Effector memory CD4-positive, alpha-beta T cell (primary cell): ENCODE measurements at regions not wholly inside any gene's neighbourhood (a gene's known extent, or its start where the extent isn't known, plus 50 kb on each side); places are given as distances from the start of the nearest gene placed in this dataset.

Experiments
- DNase-seq, 3 donors: peaks; one replicate each; pipeline ENCODE4 v3.0.0-alpha.2; 2020
- H3K27ac ChIP-seq: 2 replicates; pipeline ENCODE4 v1.7.0; 2013; ENCODE audit warnings: mild to moderate bottlenecking, low read length, moderate library complexity; ENCODE audit not compliant: insufficient read depth, poor library complexity, severe bottlenecking
- H3K27me3 ChIP-seq: replicated peaks from 2 replicates; pipeline ENCODE4 v1.7.0; 2013; ENCODE audit warnings: mild to moderate bottlenecking, low read length; ENCODE audit not compliant: insufficient read depth, control insufficient read depth, poor library complexity, severe bottlenecking
- H3K36me3 ChIP-seq: 2 replicates; pipeline ENCODE4 v1.7.0; 2013; ENCODE audit warnings: mild to moderate bottlenecking, low read length, moderate library complexity; ENCODE audit not compliant: control insufficient read depth, insufficient read depth
- H3K4me1 ChIP-seq: 2 replicates; pipeline ENCODE4 v1.7.0; 2013; ENCODE audit warnings: low read length, mild to moderate bottlenecking; ENCODE audit not compliant: control insufficient read depth, insufficient read depth, poor library complexity, severe bottlenecking
- H3K4me3 ChIP-seq: 2 replicates; pipeline ENCODE4 v1.7.0; 2013; ENCODE audit warnings: low read length, low read depth, mild to moderate bottlenecking; ENCODE audit not compliant: insufficient read depth, poor library complexity, severe bottlenecking
- H3K9me3 ChIP-seq: 2 replicates; pipeline ENCODE4 v1.7.0; 2013; ENCODE audit warnings: mild to moderate bottlenecking, low read length, moderate library complexity; ENCODE audit not compliant: control insufficient read depth

- Histone ChIP-seq H3K4me3 (no peak overlapping the region), H3K27me3 (no peaks in the 10 kb centered on the region), H3K9me3 (no peaks in the 10 kb centered on the region), H3K4me1 (no peaks in the 10 kb centered on the region), H3K36me3 (no peaks in the 10 kb centered on the region), H3K27ac (no peak overlapping the region)
- DNase-seq: no peak
Observed at GRCh38 chr15:93362821-93363220, 273.8 kb upstream of the RGMA start.

GRCh38 chr15:93362203-93362602 lies 273.2 kb upstream of the RGMA start:
- Histone ChIP-seq H3K9me3 (no peaks in the 10 kb centered on the region), H3K27me3 (no peaks in the 10 kb centered on the region), H3K36me3 (no peaks in the 10 kb centered on the region), H3K27ac (no peak overlapping the region), H3K4me1 (no peaks in the 10 kb centered on the region), H3K4me3 (no peak overlapping the region)
- DNase-seq: no peak

- H3K4me1 ChIP-seq: no peaks in the 10 kb centered on the region
- H3K4me3 ChIP-seq: no peak overlapping the region
- no peak overlapping the region for H3K27ac ChIP-seq
- no peaks in the 10 kb centered on the region for H3K9me3 ChIP-seq
- H3K36me3 ChIP-seq: no peaks in the 10 kb centered on the region
- no peaks in the 10 kb centered on the region for H3K27me3 ChIP-seq
- DNase-seq: no peak
Observed at GRCh38 chr15:93361703-93362102, 272.7 kb upstream of the RGMA start.

GRCh38 chr15:93360976-93361375 lies 272.0 kb upstream of the RGMA start:
- H3K27ac ChIP-seq: no peak overlapping the region
- H3K4me1 ChIP-seq: no peaks in the 10 kb centered on the region
- DNase-seq: no peak

GRCh38 chr15:93360318-93360717 lies 271.3 kb upstream of the RGMA start:
- H3K9me3 ChIP-seq: no peaks in the 10 kb centered on the region

More at GRCh38 chr15:93360976-93361375, 272.0 kb upstream of the RGMA start:
- Histone ChIP-seq H3K36me3 (no peaks in the 10 kb centered on the region), H3K9me3 (no peaks in the 10 kb centered on the region), H3K4me3 (no peak overlapping the region), H3K27me3 (no peaks in the 10 kb centered on the region)

GRCh38 chr15:93359425-93360131 lies 270.6 kb upstream of the RGMA start:
- Histone ChIP-seq H3K4me3 (no peak overlapping the region), H3K27ac (no peak overlapping the region), H3K36me3 (no peaks in the 10 kb centered on the region), H3K9me3 (no peaks in the 10 kb centered on the region), H3K4me1 (no peaks in the 10 kb centered on the region), H3K27me3 (no peaks in the 10 kb centered on the region)
- DNase-seq: no peak

More at GRCh38 chr15:93360318-93360717, 271.3 kb upstream of the RGMA start:
- Histone ChIP-seq H3K27me3 (no peaks in the 10 kb centered on the region), H3K36me3 (no peaks in the 10 kb centered on the region), H3K4me3 (no peak overlapping the region), H3K27ac (no peak overlapping the region), H3K4me1 (no peaks in the 10 kb centered on the region)
- DNase-seq: no peak

GRCh38 chr15:93359060-93359408 lies 270.0 kb upstream of the RGMA start:
- Histone ChIP-seq H3K36me3 (no peaks in the 10 kb centered on the region), H3K9me3 (no peaks in the 10 kb centered on the region), H3K27ac (no peak overlapping the region), H3K4me3 (no peak overlapping the region), H3K27me3 (no peaks in the 10 kb centered on the region), H3K4me1 (no peaks in the 10 kb centered on the region)
- DNase-seq: no peak

GRCh38 chr15:93358166-93359059 lies 269.4 kb upstream of the RGMA start:
- H3K9me3 ChIP-seq: no peaks in the 10 kb centered on the region
- no peaks in the 10 kb centered on the region for H3K27me3 ChIP-seq
- H3K36me3 ChIP-seq: no peaks in the 10 kb centered on the region
- H3K4me1 ChIP-seq: no peaks in the 10 kb centered on the region
- DNase-seq: no peak
- H3K27ac ChIP-seq: no peak overlapping the region
- no peak overlapping the region for H3K4me3 ChIP-seq

GRCh38 chr15:93348711-93349545 lies 259.9 kb upstream of the RGMA start:
- DNase-seq: no peak
- no peaks in the 10 kb centered on the region for H3K9me3 ChIP-seq

More at GRCh38 chr15:93348711-93349545, 259.9 kb upstream of the RGMA start:
- Histone ChIP-seq H3K4me1 (no peaks in the 10 kb centered on the region), H3K36me3 (no peaks in the 10 kb centered on the region), H3K4me3 (no peak overlapping the region), H3K27ac (no peak overlapping the region), H3K27me3 (no peaks in the 10 kb centered on the region)
